Neural cell (in vitro differentiated cells): ENCODE measurements at regions not wholly inside any gene's neighbourhood (a gene's known extent, or its start where the extent isn't known, plus 50 kb on each side); places are given as distances from the start of the nearest gene placed in this dataset.
"Not testable (repeated sequence)": the region's sequence is repeated elsewhere in the genome, so short reads cannot be mapped to it uniquely, and the experiment has no call there.

Experiments
- H2AFZ ChIP-seq: fragments of 200-600, 300-800 bp; sonication (generic), shearing (Covaris generic); 2 replicates; pipeline ENCODE4 v1.6.0; 2014; ENCODE audit warnings: low read depth, mild to moderate bottlenecking, antibody characterized with exemption, low read length, moderate library complexity
- H3F3A ChIP-seq: fragments of 200-600 bp; shearing (Covaris generic); 2 replicates; pipeline ENCODE4 v1.6.1; 2016; ENCODE audit warnings: mild to moderate bottlenecking, moderate library complexity, mixed read lengths, antibody characterized with exemption, low read length; ENCODE audit not compliant: insufficient read depth, poor library complexity, severe bottlenecking
- H3K27ac ChIP-seq: fragments of 200-600, 300-800 bp; sonication (generic), shearing (Covaris generic); 2 replicates; pipeline ENCODE4 v1.5.1; 2014; ENCODE audit warnings: mild to moderate bottlenecking, low read length, moderate library complexity
- H3K27me3 ChIP-seq: fragments of 300-800, 200-600 bp; sonication (generic), shearing (Covaris generic); 2 replicates; pipeline ENCODE4 v1.6.0; 2014; ENCODE audit warnings: mild to moderate bottlenecking, low read depth, low read length, moderate library complexity; ENCODE audit not compliant: insufficient read depth
- H3K36me3 ChIP-seq: fragments of 300-800, 200-600 bp; sonication (generic), shearing (Covaris generic); 2 replicates; pipeline ENCODE4 v1.5.1; 2014; ENCODE audit warnings: mild to moderate bottlenecking, antibody characterized with exemption, low read length, moderate library complexity; ENCODE audit not compliant: insufficient read depth
- H3K4me2 ChIP-seq: fragments of 300-800, 200-600 bp; sonication (generic), shearing (Covaris generic); 2 replicates; pipeline ENCODE4 v1.6.0; 2014; ENCODE audit warnings: mild to moderate bottlenecking, low read length
- H3K4me3 ChIP-seq: fragments of 300-800, 200-600 bp; sonication (generic), shearing (Covaris generic); 2 replicates; pipeline ENCODE4 v1.5.1; 2014; ENCODE audit warnings: mild to moderate bottlenecking, low read length, moderate library complexity
- H3K79me2 ChIP-seq: fragments of 200-600 bp; shearing (Covaris generic); replicated peaks from 2 replicates; pipeline ENCODE4 v1.6.0; 2014; ENCODE audit warnings: mild to moderate bottlenecking, low read length, moderate library complexity; ENCODE audit not compliant: insufficient read depth
- H3K9ac ChIP-seq: fragments of 300-800, 200-600 bp; sonication (generic), shearing (Covaris generic); 2 replicates; pipeline ENCODE4 v1.6.1; 2016; ENCODE audit warnings: mild to moderate bottlenecking, low read length, mixed read lengths
- H3K9me2 ChIP-seq: fragments of 200-600 bp; shearing (Covaris generic); 2 replicates; pipeline ENCODE4 v1.6.1; 2016; ENCODE audit warnings: mild to moderate bottlenecking, low read length, mixed read lengths; ENCODE audit not compliant: insufficient read depth
- H3K9me3 ChIP-seq: fragments of 200-600, 300-800 bp; sonication (generic), shearing (Covaris generic); 2 replicates; pipeline ENCODE4 v1.6.1; 2016; ENCODE audit warnings: mild to moderate bottlenecking, mixed run types, low read length, moderate library complexity, mixed read lengths
- H4K20me1 ChIP-seq: fragments of 200-600 bp; shearing (Covaris generic); 2 replicates; pipeline ENCODE4 v1.6.1; 2016; ENCODE audit warnings: mild to moderate bottlenecking, mixed run types; ENCODE audit not compliant: insufficient read depth
- EP300 ChIP-seq: fragments of 450-650 bp; conservative IDR thresholded peaks from 2 replicates; pipeline ENCODE4 v1.6.1; 2014; ENCODE audit warnings: antibody characterized with exemption, mild to moderate bottlenecking, moderate library complexity; ENCODE audit not compliant: poor library complexity, severe bottlenecking
- EZH2 ChIP-seq: fragments of 200-600, 300-800 bp; shearing (Covaris generic), sonication (generic); IDR thresholded peaks from 2 replicates; pipeline ENCODE4 v1.6.1; 2014; ENCODE audit warnings: antibody characterized with exemption, low read length, borderline replicate concordance, mild to moderate bottlenecking; ENCODE audit not compliant: insufficient read depth, poor library complexity, severe bottlenecking
- MXI1 ChIP-seq: fragments of 450-650 bp; conservative IDR thresholded peaks from 2 replicates; pipeline ENCODE4 v1.6.1; 2014; ENCODE audit warnings: antibody characterized with exemption, mild to moderate bottlenecking; ENCODE audit not compliant: poor library complexity, severe bottlenecking
- POLR2AphosphoS5 ChIP-seq: IDR thresholded peaks from 2 replicates; pipeline ENCODE4 v1.6.1; 2012
- RAD21 ChIP-seq: fragments of 450-650 bp; conservative IDR thresholded peaks from 2 replicates; pipeline ENCODE4 v1.6.1; 2014; ENCODE audit warnings: antibody characterized with exemption, mild to moderate bottlenecking, moderate library complexity
- SMC3 ChIP-seq: fragments of 450-650 bp; conservative IDR thresholded peaks from 2 replicates; pipeline ENCODE4 v1.6.1; 2014; ENCODE audit warnings: antibody characterized with exemption, mild to moderate bottlenecking, moderate library complexity; ENCODE audit not compliant: poor library complexity
- TAF1 ChIP-seq: IDR thresholded peaks from 2 replicates; pipeline ENCODE4 v1.6.1; 2012; ENCODE audit warnings: low read depth
- TF ChIP-seq, protein P1 (sequence below): fragments of 450-650 bp; IDR thresholded peaks from 2 replicates; pipeline ENCODE4 v1.5.1; 2014; ENCODE audit warnings: antibody characterized with exemption, mild to moderate bottlenecking, moderate library complexity; ENCODE audit not compliant: poor library complexity, severe bottlenecking
- TF ChIP-seq, protein P2 (sequence below): IDR thresholded peaks from 2 replicates; pipeline ENCODE4 v1.6.1; 2012; ENCODE audit warnings: borderline replicate concordance

DNA sequence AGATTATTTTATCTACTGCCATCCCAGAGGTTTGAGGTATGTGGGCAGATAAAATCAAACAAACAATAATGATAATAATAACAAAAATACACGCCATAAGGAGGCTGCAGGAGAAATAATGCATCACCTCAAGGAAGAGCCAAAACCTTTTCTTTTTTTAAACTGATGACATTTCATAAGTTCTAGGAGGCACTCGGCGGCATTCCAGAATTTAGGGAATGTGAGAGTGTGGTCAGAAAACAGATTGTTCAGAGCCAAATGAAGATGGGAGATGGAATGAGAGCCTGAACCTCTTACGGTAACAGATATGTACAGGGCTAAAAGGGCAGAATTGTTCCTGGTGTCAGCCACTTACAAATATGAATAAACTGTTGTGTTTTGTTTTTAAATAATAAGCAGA lies 615.0 kb upstream of the CHD1 start:
- Histone ChIP-seq H3K9ac (no peak overlapping the region), H3F3A (no peaks in the 10 kb centered on the region), H2AFZ (no peak overlapping the region), H3K9me2 (no peaks in the 10 kb centered on the region), H3K4me2 (no peak overlapping the region), H4K20me1 (no peaks in the 10 kb centered on the region), H3K27me3 (no peaks in the 10 kb centered on the region), H3K4me3 (no peak overlapping the region), H3K27ac (no peak overlapping the region), H3K9me3 (no peaks in the 10 kb centered on the region), H3K36me3 (no peaks in the 10 kb centered on the region), H3K79me2 (no peaks in the 10 kb centered on the region)
- TF ChIP-seq SMC3 (no peak), POLR2AphosphoS5 (no peak), EP300 (no peak), EZH2 (no peak), TAF1 (no peak), MXI1 (no peak), RAD21 (no peak)
- TF ChIP-seq, protein P1, sequence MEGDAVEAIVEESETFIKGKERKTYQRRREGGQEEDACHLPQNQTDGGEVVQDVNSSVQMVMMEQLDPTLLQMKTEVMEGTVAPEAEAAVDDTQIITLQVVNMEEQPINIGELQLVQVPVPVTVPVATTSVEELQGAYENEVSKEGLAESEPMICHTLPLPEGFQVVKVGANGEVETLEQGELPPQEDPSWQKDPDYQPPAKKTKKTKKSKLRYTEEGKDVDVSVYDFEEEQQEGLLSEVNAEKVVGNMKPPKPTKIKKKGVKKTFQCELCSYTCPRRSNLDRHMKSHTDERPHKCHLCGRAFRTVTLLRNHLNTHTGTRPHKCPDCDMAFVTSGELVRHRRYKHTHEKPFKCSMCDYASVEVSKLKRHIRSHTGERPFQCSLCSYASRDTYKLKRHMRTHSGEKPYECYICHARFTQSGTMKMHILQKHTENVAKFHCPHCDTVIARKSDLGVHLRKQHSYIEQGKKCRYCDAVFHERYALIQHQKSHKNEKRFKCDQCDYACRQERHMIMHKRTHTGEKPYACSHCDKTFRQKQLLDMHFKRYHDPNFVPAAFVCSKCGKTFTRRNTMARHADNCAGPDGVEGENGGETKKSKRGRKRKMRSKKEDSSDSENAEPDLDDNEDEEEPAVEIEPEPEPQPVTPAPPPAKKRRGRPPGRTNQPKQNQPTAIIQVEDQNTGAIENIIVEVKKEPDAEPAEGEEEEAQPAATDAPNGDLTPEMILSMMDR, result no peak
- TF ChIP-seq, protein P2, sequence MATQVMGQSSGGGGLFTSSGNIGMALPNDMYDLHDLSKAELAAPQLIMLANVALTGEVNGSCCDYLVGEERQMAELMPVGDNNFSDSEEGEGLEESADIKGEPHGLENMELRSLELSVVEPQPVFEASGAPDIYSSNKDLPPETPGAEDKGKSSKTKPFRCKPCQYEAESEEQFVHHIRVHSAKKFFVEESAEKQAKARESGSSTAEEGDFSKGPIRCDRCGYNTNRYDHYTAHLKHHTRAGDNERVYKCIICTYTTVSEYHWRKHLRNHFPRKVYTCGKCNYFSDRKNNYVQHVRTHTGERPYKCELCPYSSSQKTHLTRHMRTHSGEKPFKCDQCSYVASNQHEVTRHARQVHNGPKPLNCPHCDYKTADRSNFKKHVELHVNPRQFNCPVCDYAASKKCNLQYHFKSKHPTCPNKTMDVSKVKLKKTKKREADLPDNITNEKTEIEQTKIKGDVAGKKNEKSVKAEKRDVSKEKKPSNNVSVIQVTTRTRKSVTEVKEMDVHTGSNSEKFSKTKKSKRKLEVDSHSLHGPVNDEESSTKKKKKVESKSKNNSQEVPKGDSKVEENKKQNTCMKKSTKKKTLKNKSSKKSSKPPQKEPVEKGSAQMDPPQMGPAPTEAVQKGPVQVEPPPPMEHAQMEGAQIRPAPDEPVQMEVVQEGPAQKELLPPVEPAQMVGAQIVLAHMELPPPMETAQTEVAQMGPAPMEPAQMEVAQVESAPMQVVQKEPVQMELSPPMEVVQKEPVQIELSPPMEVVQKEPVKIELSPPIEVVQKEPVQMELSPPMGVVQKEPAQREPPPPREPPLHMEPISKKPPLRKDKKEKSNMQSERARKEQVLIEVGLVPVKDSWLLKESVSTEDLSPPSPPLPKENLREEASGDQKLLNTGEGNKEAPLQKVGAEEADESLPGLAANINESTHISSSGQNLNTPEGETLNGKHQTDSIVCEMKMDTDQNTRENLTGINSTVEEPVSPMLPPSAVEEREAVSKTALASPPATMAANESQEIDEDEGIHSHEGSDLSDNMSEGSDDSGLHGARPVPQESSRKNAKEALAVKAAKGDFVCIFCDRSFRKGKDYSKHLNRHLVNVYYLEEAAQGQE, result no peak

DNA sequence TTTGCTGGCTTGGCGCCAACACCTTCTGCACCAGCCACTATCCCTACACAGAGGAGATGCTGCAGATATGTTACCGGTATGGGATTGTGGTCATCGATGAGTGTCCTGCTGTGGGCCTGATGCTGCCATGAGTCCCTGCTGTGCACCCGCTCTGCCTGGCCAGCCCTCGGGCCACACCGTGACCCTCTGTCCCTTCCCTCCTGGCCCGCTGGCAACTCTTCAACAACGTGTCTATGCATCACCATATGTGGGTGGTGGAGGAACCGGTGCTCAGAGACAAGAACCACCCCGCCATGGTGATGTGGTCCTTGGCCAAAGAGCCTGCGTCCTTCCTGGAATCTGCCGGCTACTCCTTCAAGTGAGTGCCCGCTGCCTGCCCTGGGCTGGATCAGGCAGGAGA lies 605.4 kb upstream of the CHD1 start:
- H3K27me3 ChIP-seq, H3F3A ChIP-seq, H3K9ac ChIP-seq, H4K20me1 ChIP-seq, H3K4me2 ChIP-seq, H2AFZ ChIP-seq, H3K27ac ChIP-seq, H3K9me2 ChIP-seq, H3K79me2 ChIP-seq, H3K4me3 ChIP-seq, H3K36me3 ChIP-seq, H3K9me3 ChIP-seq: not testable (repeated sequence)

DNA sequence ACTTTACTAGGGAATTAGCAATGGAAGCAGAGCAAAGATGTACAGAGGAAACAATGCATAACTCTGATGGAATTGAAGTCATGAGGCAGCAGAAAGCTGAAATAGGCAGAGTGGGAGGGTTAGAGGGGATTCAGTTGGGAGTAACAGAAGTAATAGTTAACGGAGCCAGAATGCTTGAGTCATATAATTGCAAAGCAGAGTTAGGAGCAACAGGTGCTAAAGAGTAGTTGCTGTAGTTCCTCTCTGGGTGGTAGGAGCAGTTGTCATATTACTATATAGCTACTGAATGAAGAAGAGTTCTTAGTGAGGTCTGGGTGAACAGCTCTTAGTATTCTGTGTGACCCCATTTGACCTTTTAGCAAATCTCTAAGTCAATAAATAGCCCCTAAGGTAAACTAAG lies 592.9 kb upstream of the CHD1 start:
- not testable (repeated sequence) for H3K9me2 ChIP-seq, H3K9ac ChIP-seq

DNA sequence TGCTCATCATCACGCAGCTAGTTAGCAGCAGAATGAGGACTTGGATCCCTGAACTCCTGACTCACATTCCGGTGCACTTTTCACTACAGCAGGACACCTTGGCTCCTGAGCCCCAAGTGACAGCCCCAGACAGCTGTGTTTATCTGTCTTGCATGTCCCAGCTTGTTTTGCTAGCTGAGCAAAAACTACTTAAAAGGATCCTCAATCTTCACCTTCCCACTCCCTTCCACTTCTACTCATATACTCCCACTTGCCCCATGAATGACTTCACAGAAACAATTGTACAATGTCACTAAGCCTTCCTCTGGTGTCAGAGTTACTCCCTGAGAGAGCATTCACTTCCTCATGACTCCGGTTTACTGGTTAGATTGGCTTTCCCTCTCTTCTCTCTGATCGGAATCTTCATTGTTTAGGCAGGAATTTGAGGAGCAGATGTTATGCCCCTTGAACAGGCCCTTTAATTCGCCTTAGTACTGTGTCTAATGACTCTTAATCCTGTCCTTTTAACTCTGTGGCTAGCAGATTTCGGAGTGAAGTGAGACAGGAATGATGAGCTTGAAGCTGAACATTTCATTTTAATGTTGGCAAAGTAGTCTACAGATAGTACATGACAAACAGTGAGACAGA lies 587.2 kb upstream of the CHD1 start:
- H2AFZ ChIP-seq, H3F3A ChIP-seq, H4K20me1 ChIP-seq, H3K9me2 ChIP-seq, H3K27ac ChIP-seq, H3K27me3 ChIP-seq, H3K9me3 ChIP-seq, H3K36me3 ChIP-seq, H3K4me3 ChIP-seq, H3K9ac ChIP-seq, H3K4me2 ChIP-seq, H3K79me2 ChIP-seq: not testable (repeated sequence)

More for the DNA sequence above, 592.9 kb upstream of the CHD1 start:
- H2AFZ ChIP-seq, H4K20me1 ChIP-seq, H3K36me3 ChIP-seq, H3K27me3 ChIP-seq, H3F3A ChIP-seq, H3K79me2 ChIP-seq, H3K27ac ChIP-seq, H3K4me3 ChIP-seq, H3K4me2 ChIP-seq, H3K9me3 ChIP-seq: not testable (repeated sequence)

DNA sequence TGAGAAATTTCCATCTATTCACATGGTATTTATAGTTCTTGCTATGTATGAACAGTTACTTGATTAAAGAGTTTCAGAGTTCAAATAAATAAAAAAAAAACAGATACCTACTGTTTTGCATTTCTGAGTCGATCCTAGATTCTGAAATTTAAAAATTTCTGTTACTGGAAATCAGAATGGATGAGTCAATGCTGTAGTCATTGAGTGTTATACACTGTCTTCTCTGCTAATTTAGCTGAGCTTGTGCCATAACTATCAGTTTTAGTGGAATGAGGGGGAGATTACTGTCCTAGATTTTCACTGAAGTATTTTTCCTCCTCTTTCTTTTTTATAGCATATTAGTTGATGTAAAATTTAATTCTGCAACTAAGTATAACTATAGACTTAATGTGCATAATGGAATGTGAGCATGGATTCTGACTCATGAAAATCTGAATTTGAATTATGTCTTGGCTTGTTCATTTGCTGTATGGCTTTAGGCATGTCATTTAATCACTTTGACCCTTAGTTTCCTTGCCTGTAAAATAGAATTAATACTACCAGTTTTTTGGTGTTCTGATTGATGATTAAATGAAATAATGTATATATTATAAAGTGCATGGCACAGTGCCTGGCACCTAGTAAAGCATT lies 581.5 kb upstream of the CHD1 start:
- not testable (repeated sequence) for H2AFZ ChIP-seq, H3K27me3 ChIP-seq, H3K9me2 ChIP-seq, H3K4me2 ChIP-seq, H3K79me2 ChIP-seq, H4K20me1 ChIP-seq, H3K9ac ChIP-seq, H3K9me3 ChIP-seq, H3K4me3 ChIP-seq, H3K36me3 ChIP-seq, H3K27ac ChIP-seq, H3F3A ChIP-seq
